ENCODE measurements at regions not wholly inside any gene's neighbourhood (a gene's known extent, or its start where the extent isn't known, plus 50 kb on each side); places are given as distances from the start of the nearest gene placed in this dataset.

DNA sequence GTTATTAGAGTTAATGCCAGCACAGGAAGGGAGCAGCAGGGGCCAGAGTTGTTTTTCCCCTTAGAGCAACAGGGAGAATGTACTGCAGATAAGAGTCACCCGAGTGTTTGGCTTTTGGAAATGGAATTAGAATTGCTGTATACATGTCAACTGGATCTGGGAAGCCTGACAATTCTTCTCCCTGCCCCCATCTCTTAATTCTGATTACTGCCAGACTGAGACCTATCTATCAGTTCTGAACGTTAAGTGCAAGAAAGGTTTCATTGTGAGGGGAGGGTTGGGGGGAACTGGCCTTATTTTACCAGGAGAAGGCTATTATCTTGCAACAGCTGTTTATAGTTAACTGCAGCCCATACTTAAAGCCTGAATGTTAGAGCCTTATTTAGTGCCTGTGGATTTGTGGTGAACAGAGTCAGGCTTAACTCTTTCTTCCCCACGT lies 424.5 kb upstream of the CDH11 start:
- DNase-seq (ENCODE audit: low read depth) = no peak

DNA sequence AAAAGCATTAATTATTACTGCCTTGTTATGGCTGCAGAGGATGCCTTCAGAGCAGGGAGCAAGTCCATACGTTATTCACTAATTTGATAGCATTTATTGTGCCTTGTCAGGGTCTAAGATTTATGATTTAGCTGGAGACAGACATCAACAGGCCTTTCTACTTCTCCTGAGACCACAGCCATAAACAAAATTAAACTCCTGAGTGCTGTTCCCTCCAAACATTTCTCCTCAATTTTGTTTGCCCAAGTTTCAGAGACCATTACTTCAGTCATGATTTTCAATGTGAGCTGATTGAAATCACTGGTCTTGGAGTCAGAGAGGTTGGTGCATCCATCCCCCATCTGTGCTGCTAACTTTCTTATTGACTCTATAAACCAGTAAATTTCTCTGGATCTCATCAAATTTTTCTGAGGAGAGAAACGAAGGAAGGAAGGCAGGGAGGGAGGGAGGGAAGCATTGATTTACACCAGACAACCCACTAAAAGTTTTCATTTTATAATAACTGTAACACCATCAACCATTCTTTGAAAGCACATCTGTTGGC lies 423.6 kb upstream of the CDH11 start:
- DNase-seq (ENCODE audit: low read depth) = no peak

DNA sequence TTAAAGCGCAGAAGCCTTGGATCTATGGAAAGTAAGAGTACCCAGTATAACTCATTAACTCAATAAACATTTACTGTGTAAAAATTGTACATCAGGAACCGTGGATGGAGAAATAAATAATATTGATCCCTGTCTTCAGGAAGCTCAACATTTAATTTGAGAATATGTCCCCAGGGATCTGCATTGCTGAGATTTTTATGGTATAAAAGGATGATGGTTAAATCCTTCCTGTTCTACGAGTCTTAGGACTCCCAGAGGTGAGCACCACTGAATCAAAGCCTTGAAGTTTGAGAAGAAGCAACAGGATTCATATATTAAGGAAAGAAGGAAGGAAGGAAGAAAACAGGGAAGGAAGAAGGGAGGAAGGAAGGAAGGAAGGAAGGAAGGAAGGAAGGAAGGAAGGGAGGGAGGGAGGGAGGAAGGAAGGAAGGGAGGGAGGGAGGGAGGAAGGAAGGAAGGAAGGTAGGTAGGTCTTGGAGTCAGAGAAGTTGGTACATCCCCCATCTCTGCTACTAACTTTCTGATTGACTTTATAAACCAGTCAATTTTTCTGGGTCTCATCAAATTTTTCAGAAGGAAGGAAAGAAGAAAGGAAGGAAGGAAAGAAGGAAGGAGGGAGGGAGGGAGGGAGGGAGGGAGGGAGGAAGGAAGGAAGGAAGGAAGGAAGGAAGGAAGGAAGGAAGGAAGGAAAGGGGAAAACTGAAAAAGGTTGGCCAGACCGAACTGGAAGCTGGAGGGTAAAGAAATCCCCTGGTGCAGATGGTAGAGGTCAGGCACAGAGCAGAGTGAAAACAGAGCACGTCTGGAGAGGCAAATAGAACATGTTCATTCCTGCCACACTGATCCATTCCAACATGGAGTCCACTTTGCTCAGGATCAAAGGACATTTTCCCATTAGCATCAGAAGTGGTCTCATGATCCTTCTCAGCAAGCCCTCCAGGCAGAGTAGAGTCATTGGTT lies 422.2 kb upstream of the CDH11 start:
- no peak for DNase-seq (ENCODE audit: low read depth)

DNA sequence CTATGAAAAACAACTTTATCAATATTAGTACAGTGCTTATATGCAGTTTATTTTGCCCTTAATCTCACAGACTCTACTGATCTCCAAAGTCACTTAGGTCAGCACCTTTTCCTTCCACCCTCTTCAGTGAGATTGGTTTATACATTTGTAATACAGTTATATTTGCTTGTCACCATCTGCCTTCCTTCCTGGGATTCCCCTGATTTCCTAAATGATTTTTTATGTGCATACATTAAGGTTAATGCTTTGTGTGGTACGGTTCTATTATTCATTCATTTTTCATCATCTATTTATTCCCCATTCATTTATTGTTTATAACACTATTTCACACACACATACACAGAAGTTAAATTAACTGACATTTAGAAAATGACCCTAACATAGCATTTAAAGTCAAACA lies 419.8 kb upstream of the CDH11 start:
- DNase-seq (ENCODE audit: low read depth) = no peak

DNA sequence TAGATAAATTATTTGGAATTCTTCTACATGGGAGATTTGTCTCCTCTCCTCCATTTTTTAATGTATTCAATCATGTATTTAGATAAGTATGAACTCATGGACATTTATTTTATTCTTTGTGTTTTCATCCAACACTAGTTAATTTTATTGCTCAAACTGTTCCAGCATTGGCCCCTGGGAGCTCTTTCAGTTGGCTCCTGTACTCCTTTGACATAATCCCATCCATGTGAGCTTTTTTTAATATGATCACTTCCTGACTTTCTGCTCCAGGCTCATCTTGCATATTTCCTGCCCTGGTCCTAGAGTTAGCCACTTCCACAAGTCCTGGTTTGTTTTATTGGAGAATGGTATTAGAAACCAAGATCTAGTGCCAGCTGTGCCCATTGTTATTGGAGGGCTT lies 419.0 kb upstream of the CDH11 start:
- no peak for DNase-seq (ENCODE audit: low read depth)

DNA sequence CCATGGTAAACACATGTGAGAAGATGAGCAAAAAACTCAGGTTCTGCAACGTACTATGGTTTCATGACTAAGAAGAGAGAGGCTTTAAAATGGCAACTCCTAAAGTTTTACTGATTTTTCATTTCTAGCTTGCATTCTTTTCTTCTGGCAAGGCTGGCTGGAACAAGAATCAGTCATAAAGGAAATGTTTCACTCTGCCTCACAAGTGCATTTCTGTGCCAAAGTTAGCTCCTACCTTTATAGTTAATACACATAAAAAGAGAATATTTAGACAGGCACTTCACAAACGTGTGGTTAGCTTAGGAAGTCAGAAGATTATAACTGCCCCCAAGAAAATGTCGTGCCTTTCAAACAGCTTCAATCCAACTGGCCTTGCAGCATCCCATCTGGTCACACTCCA lies 417.1 kb upstream of the CDH11 start:
- DNase-seq (ENCODE audit: low read depth) = peak; percentile 55

DNA sequence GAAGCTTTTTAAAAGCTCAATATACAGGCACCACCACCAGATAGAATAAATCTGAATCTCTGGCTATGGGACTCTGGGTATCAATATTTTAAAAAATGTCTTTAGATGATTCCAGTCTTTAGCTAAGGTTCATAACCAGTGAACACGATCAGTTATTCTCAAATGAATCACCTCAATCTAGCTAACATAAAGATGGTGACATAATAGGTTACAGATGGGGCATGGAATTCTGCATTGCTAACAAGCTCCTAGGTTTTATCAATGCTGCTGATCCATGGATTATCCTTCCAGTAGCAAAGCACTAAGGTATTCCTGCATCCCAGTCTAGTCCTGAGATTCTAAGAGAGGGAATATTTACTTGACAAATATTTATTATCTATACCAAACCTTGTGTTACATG lies 415.5 kb upstream of the CDH11 start:
- DNase-seq (ENCODE audit: low read depth) = no peak

DNA sequence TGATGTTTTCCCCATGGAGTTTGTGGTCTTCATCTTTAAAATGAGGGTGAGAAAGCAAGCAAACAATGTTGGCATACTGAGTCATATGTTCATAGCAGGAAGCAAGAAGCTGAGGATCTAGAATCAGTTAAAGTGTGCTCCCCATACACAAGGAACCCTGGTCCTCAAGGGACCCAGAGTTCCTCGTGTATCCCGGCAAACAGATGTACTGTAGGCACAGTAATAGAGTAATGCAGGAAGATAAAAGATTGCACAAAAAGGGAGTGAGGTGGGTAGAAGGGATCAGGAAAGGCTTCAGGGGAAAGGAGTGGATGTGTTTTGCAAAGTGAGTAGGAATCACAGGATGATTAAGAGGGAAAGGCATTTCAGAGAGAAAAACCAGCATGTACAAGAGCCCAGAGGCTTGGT lies 412.3 kb upstream of the CDH11 start:
- DNase-seq (ENCODE audit: low read depth) = no peak

DNA sequence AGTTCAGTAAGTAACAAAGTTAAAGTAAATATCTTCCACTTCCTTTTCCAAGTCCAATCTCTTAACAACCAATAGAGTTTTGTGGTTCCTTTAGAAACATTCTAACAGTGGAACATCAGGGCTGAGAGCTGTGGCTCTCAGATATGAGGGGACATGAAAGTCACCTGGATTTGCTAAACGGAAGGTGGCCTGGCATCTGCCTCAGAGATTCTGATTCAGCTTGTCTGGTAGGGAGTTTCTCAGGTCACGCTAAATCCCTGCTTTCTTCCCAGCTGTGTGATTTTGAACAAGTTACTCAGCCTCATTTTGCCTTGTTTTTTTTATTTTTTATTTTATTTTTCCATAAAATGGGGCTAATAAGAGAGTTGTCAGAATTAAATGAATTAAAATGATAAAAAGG lies 411.0 kb upstream of the CDH11 start:
- no peak for DNase-seq (ENCODE audit: low read depth)

DNA sequence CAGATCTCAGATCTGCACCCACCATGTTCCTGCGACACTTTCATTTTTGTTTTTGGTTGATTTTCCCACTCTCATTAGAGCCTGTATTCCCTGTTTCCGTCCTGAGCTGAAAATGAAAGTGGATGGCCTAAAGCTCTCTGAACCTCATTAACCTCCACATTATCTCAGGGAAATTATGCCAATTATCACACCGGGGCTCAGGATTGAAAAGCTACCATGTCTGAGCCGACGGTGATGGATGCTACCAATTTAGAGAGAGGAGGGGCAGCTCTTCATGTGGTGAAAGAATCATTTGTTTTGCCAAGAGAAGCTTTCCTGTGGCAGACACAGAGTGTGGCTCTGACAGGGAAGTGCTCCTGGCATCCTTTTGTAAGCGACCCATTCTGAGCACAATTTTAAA lies 410.4 kb upstream of the CDH11 start:
- DNase-seq (ENCODE audit: low read depth) = no peak

DNA sequence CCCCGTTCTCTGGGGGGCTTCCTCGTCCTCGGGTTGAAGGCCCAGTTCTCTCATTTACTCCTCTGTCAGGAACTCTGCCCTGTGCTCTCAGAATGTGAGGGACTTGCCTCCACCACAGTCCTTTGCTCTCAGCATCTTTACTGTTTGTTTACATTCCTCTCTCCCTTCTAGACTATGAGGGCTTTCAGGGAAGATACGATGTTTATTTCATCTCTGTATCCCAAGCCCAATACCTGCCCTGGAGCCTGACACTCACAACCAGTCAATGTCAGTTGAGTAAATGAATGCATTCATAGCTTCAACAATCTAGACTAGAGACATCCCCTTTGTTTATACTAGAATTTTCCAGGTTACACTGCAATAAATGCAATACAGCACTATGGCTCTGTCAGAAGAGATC lies 409.6 kb upstream of the CDH11 start:
- no peak for DNase-seq (ENCODE audit: low read depth)

DNA sequence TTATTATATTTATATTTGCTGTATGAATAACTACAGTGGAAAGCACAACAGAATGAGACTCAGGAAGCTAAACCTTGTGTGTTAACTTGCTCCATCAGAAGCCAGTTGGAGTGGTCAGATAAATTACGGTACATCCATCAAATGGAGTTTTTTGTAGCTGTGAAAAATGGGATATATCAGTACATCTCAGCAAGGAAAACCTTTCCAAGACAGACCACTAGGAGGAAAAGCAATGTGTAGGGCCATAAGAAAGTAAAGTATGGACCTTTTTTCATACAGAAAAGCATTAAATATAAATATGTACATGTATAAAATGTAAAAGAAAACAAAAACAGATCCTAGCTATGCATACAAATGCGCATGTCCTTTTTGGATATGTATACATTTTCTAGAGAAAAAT lies 403.8 kb upstream of the CDH11 start:
- no peak for DNase-seq (ENCODE audit: low read depth)

DNA sequence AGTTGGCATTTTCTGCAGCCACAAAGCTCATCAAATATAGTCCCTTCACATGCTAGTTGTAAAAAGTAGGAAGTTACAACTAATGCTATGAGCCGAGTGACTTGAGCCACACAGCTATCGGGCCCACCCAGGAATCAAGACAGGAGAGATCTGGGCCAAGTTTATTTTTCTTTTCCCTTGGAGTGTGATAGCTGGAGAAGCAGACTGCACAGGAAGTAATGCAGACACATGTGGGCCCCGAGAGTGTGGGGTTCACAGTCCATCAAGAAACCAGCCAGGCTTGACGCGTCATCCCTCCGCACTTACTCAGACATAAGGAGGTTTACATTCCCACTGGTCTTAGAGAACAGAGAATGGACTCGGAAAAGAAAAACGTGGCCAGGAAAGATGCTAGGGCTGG lies 403.1 kb upstream of the CDH11 start:
- no peak for DNase-seq (ENCODE audit: low read depth)

DNA sequence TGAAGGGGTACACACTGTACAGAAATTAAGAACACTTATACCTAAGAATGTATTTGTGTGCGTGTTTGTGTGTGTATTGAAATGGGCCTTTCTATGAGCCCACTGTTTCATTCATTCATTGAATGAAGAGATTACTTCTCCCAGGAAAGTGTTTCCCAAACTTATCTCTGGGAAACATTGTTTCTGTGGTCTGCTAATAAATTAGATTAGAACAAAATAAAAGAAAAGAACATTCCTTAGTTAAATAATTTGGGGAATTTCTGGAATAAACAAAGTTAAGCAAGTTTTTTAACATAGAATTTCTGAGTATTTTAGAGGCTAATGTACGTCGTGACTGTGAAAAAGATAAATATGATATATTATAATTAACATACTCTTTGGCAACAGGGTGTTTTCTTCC lies 402.4 kb upstream of the CDH11 start:
- no peak for DNase-seq (ENCODE audit: low read depth)

DNA sequence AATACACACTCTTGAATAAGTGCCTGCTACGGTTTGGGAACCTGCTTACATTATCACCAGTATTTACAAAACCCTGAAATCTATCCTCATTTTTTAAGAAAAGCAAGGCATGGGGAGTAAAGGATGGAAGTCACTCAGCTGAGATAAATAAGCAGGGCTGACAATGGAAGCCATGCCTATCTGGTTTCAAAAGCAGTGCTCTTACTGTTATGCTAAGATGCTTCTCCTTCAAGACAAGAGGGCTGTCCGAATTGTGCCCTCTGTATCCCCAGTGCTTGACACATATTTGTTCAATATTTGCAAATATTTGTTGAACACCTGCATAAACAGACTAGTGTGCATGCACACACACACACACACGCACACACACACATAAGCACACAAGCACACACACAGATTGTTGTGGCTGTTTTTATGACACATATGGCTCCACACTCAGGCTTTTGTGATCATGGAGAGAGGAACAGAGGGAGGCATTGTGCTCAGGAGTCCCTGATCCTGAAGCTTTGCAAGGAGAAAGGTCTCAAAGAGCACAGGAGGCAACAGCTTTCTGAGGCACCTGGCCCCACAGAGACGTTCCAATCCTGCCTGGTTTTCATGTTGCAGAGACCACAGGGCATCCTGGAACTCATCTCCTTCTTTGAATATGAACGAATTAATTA lies 401.6 kb upstream of the CDH11 start:
- DNase-seq (ENCODE audit: low read depth) = no peak

DNA sequence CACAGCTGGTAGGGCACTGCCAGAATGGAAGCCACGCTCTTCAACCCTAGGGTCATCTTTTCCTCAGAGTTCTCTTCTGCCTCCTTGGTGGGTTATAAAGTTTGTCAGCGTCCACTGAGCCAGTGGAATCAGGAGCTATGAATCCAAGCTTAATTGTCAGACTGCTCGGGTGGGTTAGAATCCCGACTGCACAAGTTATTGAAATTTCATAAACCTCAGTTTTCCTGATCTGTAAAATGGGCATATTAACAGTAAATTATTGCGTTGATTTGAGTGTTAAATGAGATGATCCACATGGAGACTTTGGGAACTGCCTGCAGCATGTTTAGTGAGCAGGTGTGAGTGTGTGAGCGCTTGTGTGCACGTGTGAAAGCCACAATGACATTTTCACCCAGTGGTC lies 400.5 kb upstream of the CDH11 start:
- no peak for DNase-seq (ENCODE audit: low read depth)

DNA sequence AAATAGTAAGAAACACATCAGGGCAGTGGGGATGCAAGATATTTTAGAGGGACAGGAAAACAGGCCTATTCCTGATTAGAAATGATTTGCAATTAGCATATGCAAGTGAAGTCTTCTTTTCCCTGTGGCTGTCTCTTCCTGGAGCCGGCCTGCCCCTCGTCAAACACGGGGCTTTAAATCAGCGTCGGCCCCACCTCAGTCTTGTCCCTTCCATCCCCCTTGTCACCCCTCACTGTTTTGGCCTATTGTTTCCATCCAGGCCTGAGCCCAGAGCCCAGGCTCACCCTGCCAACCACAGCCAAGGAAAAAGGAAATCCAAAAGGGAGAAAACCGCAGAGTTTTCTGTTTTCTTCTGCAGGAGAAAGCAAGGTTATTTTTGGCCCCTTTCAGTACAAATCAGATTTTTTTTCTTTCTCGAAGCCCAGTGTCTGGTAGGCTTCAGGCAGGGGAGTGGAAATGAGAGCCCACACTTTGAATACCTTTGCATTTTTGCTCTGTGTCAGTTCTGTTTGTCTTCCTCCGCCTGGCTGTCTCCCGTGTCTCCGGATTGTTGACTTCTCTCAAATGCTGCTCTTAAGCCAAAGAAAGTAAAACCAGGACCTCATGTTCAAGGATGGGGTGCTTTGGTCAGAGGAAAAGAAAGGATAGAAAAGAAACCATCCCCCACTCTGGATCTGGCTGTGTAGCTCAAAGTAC lies 399.9 kb upstream of the CDH11 start:
- no peak for DNase-seq (ENCODE audit: low read depth)

DNA sequence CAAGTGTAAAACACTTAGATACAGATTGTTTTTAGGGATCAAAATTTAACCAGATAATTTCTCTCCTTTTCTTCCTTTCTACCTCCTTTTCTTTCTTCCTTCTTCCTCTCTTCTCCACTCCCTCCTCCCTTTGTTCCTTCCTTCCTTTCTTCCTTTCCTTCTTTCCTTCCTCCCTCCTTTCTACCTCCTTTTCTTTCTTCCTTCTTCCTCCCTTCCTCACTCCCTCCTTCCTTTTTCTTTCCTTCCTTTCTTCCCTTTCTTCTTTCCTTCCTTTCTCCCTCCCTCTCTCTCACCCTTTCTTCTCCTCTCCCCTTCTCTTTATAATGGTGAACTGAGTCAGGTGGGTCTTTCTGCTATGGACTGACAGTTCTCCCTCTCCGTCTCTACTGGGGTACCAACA lies 397.5 kb upstream of the CDH11 start:
- no peak for DNase-seq (ENCODE audit: low read depth)

DNA sequence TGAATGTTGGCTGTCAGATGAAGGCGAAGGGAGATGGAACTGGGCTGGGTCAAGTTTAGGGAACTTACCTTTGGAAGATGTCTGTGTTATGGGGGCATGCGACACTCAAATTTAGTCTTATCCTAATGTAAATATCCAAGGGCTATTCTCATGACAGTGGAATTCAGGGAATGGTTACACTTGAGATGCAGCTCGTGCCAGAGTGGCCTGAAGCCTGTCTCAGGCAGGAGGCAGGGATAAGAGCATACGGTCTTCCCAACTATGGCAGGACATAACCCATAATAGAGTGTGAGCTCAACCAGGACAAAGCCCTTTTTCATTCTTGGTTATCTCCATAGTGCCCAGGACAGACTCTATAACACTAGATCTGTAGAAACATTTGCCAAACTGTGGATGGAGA lies 393.3 kb upstream of the CDH11 start:
- no peak for DNase-seq (ENCODE audit: low read depth)

DNA sequence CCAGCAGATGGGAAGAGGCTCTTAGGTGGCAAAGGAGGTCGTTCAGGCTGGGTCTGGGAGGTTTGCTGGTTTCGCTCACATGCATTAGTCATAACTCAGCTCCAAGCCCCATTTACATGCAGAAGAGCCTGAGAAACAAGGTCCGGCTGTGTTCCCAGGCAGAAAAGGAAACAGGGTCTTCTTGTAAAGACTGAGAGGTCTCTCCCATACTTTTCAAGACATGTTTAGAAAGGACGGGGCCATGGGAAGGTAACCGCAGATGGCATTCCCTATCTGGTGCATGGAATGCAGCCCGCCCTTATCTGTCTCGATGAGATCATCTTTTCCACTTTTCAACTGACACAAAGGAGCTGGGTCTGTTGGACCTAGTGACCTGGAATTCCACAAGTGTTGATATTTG lies 389.0 kb upstream of the CDH11 start:
- no peak for DNase-seq (ENCODE audit: low read depth)

DNA sequence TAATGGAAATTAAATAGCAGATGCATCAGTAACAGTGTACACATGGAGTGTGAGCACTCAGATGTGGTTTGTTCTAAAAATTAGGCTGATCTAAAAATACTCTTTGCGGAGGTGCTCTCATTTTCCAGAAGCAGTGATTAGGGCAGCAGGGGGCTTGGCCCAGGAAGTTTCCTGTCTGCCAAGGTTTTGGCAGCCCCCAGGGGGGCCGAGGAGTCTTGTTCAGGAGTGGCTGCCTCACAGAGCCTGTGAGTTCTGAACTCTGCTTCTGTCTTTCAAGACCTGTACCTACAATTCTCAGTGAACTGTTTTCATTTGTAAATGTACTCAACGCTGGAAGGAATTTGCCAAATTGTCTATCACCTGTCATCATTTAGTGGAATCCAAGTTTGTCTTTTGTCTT lies 388.4 kb upstream of the CDH11 start:
- DNase-seq (ENCODE audit: low read depth) = no peak

DNA sequence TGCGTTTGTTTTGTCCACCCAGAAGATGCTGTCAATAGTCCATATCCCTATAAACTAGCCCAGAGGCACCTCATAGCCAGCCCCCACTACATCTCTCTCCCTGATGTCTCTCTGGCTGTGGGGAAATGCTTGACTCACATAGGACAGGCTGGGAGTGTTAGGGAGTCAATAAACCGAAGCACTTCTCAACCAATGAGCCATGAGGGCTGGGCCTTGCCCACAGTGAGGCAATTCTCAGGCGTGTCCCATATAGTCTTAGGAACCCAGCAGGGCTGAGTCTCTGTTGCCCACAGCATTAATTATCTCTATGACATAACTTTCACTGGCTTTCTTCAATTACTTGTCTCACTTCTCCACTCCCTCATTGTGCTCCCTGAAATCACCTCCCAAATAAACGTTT lies 387.3 kb upstream of the CDH11 start:
- no peak for DNase-seq (ENCODE audit: low read depth)

DNA sequence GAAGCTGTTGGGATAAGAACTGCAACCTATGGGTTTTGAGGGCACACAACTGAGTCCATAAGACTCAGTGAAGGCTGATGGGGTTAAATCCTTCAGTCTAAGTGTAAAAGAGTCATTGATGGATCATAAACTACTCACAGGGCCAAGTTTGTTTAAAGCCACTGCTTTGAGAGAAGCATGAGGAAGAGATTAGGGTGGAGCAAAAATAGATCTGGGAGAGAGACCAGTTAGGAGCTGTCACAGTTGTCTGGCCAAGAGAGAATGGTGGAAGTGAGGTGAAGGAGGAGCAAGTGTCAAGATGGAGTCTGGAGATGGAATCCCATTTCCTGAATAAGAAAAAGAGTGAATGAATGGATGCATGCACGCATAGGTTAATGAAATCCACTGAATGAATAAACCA lies 379.1 kb upstream of the CDH11 start:
- no peak for DNase-seq (ENCODE audit: low read depth)
